ENCODE measurements at regions not wholly inside any gene's neighbourhood (a gene's known extent, or its start where the extent isn't known, plus 50 kb on each side); places are given as distances from the start of the nearest gene placed in this dataset.

- TF ChIP-seq REST (IDR thresholded peaks at IDR 0.05; ENCODE audit: insufficient read depth in 1 of 2, low read depth in 2 of 2, low read length in 1 of 2) (no peak), CTCF (IDR thresholded peaks at IDR 0.05) (no peak), POLR2AphosphoS5 (IDR thresholded peaks at IDR 0.05; ENCODE audit: low read depth, low read length) (no peak), SIN3A (IDR thresholded peaks at IDR 0.05; ENCODE audit: borderline replicate concordance, insufficient read depth, low read depth, low read length) (no peak)
Observed at GRCh38 chr6:84390334-84390733, 162.9 kb upstream of the CEP162 start.
